ENCODE measurements at regions not wholly inside any gene's neighbourhood (a gene's known extent, or its start where the extent isn't known, plus 50 kb on each side); places are given as distances from the start of the nearest gene placed in this dataset.

DNA sequence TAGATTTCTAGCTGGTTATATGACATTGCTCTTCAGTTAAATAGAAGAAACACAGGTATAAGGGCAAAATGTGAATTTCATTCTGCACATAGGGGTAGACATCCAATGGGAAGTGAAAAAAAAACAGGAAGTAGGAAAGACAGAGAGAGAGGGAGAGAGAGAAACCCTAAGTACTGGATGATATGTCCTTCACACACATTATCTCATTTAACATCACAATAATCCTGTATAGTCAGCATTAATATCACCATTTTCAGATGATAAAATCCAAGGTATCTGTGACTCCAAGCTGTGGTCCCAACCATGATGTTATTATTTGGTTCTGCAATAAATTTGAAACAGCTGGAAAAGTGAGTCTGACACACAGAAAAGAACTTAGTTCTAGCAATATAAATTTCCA is 759.9 kb downstream of the SATB2 start:
- no peak for DNase-seq

DNA sequence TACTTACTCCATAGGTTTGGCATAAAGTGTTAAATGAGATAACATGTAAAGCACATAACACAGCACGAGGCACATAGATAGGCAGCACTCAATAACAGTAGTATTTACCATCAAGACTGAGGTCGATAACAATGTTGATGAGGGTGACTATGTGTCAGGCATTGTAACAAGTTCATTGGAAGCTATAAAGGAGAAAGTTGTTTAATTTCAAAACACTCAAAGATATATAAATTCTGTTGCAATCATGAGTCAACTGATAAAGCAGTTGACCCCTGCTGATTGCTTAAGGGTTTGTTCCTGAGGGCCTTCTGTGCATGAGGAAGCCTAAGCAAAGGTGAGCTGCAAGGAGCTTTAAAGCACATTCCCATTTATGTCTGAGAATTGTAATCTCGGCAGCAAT is 760.5 kb downstream of the SATB2 start:
- no peak for DNase-seq

DNA sequence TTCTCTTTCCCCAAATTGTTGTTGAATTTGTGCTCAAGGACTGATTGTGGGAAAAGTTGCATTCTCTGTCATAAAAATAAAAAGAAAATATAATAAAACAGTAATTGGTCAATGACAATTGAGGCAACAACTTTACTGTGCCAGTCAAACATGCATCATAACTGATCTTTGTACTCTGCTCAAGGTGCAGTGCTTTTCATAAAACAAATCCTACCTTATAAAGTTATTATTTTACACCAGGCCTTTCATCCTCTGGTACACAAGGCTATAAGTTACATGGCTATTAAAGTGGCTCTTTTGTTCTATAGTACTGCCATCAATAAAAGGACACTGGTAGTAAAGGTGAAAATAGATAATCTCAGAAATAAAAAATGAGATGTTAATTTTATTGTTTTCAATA is 761.9 kb downstream of the SATB2 start:
- DNase-seq = no peak

DNA sequence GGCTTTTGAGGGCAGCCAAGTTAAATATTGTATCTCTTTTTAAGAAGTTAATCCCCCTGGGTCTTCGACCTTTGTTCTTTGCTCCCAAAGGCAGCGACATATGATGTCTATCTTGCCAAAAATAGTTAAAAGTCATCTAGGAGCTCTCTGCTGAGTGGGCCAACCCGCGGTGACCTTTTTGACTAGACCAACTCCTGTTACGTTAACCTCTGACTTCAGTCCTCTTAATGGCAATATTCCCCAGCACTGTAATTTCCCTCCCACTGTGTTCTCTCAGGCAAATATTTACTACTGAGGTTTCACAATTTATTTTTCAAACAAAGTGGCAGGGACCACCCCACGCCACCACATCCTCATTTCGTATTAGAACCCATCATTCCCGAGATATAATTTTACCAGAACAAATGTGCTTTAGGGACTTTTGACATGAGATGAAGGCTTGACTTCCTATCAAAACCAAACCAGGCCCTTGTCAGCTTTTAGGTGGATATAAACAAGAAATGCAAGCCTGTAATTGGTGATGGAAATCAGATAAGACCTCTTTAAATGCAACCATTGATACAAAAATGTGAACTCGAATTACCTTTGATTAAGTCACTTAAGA is 764.7 kb downstream of the SATB2 start:
- DNase-seq = no peak

DNA sequence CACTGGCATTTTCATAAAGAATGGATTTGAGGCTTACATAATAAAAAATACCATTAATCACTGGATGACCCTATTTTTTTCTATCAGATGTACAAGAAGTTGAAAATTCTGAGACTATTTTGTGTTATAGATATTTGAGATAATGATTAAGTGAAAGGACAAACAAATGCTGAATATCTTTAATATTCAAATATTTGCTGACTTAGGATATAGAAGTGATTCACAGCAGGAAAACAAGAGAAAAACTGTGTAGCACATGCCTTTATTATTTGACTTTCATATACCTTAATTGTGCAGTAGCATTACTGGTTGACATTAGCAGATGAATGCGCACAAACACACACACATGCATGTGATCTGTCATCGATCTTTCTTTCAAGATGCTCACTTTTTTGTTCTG is 766.5 kb downstream of the SATB2 start:
- no peak for DNase-seq

DNA sequence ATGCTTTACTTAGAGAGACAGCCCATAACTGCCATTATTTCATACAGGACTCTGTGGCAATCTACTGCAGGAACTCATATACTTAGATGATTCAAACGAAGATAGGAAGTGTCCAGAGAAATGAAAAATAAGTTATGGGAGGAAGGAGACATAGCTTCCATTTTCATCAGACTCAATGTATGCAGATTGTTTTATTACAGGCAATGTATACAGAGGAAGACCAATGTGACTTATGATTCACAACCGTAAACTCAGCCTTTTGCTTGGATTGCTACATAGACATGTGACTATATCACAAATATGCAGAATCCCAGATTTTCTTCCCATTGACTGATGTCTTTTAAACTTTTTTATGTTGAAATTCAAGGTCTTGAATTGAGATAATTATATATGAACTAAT is 793.4 kb downstream of the SATB2 start:
- DNase-seq = no peak

DNA sequence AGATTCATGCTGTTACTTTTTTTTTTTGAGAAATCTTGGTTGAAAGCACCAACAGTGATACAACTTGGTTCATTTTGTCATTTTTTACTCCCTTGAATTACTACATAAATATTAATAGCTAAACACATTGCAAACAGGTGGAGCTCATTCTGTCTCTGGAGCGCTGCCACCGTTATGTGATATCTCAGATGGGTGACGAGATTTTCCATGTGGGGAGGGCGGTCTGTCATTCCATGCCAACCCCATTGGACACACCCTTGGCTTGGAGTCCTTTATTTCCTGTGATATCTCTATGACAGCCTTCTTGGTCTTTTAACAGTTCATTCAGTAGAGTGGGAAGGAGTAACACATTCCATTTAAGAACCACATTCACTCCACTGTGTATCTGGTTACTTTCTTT is 794.8 kb downstream of the SATB2 start:
- no peak for DNase-seq

DNA sequence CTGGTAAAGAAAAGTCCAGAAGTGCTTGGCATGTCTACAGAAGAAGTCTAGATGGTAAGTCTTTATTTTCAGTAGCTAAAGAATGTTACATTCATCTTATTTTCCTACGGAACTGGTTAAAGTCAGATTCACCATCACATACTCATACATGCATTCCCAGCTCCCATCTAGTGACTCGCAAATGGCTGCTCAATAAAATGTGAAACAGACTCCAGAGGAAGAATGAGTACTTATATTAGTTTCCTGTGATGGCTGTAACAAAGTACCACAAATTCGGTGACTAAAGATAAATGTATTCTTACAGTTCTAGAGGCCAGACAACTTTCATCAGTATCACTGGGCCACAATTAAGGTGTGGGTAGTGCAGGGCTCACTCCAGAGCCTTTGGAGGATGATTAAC is 797.2 kb downstream of the SATB2 start:
- DNase-seq = no peak

DNA sequence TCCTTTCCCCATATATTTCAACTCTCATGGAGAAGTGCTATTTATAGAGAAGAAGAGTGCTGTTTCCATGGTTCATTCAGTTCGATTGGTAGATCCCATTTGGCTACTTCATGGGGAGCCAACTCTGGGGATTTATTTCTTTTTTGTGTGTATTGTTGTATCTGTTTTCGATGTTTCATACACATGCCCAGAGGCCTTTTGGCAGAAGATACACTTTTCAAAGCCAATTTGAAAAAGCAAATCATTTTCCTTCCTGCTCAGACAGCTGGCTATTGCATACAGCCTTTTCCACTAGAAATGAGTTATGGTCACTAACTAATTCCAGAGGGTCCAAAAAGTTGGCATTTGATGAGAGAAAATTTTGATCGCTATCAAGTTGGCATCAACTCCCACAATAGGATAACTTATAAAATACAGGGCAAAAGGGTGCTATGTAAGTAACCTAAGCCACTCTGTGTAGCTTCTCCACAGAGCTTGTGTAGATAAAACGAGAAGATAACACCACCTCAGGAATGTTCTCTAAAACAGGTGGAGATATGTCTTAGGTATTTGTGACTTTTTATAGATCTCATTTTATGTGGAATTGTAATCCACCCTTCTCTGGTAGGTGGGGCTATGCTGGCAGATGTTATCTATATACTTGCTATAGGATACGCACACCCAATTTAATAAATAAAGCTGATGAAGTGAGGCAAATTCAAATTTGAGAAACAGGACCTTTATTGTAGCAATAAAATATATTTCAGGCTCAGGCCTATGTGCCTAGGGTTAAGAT is 798.5 kb downstream of the SATB2 start:
- no peak for DNase-seq

DNA sequence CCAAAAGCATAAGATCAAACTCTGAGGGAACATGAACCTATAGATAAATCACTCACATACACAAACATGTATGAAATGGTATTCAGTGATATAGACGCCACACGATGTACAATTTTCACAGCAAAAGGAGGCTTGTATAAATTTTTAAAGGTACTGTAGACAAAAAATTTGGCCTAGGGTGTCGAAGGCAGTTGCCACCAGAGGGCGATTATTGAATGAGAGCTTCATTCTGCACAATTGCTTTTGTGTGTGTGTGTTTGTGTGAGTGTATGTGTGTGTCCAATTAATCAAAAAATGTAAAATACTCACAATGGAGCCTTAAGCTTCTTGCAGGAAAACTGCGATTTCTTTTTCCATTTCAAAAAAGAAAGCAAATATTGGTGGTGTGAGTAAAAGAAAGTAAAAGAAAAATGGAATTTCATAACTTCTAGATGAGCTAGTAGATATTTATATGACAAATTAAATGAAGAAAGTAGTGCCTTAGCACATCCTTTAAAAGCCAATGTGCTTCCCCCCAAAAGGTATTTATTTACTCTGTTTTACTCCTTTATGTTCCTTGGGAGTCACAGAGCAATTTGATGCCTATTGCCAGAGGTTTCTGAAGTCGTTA is 800.1 kb downstream of the SATB2 start:
- no peak for DNase-seq

DNA sequence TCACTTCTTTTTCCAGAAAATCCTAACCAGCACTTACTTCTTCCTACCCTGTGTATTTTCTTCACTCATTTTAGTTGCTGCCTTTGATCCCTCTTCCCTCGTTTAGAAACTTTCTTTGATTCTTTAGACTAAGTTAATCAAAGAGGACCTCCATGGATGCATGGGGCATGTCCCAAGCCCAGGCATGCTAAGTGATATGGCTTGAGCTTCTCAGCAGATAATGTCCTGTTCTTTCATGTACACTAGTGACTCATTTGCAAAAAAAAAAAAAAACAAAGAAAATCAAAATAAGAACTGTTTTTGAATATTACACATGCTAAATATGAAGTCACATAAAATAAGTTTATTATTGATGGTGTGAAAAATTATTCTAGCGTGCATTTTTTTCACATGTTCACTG is 800.9 kb downstream of the SATB2 start:
- DNase-seq = no peak

DNA sequence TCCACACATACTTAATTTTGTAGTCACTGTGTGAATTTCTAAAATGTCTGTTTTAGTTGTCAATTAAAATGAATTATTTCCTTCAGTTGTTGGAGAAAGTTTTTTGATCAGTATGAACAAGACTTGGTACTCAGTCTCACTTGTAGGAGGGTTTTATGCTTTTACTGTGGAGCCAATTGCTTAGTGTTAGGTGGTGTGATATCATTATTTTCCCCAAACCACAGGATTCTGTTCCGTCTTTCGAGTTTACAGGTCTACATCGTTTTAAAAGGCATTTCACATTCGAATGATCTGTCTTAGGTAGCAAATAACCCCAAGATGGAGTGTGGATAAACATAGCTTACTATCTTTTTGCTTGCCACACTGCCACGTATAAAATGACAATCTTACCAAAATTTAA is 803.1 kb downstream of the SATB2 start:
- DNase-seq = no peak

DNA sequence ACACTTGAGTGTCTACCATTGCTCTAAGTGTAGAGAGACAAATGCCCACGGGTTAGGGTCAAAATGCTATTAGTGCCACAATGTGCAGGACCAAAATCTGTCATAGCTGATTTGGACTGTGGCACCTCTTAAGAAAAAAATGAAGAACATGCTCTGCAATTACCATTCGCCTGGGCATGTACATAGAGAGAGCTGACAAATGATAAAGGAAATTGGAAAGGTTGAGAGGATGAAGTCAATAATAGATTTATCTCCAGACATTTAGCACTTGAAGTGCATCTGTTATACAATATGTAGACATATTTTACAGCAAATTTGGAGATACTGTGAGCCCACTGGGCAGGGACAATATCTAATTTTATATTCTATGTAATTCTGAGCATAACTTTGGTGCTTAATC is 804.4 kb downstream of the SATB2 start:
- DNase-seq = no peak

DNA sequence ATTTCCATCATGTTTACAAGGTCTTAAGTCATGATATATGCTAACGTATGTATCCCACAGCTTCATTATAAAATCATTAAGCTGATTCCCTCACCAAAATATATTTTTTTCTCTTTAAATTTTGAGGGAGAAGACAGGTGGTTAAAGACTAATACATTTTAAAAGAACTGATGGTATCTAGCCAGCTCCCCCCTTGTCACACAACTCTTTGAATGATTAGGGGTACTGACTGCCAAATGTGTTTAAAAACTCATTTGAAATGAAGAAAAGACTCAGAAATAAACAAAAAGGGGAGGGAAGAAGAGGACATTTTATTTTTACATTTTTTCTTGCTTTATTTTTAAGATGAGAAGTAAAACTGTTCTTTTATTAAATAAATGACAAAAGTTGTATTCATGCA is 805.3 kb downstream of the SATB2 start:
- no peak for DNase-seq

DNA sequence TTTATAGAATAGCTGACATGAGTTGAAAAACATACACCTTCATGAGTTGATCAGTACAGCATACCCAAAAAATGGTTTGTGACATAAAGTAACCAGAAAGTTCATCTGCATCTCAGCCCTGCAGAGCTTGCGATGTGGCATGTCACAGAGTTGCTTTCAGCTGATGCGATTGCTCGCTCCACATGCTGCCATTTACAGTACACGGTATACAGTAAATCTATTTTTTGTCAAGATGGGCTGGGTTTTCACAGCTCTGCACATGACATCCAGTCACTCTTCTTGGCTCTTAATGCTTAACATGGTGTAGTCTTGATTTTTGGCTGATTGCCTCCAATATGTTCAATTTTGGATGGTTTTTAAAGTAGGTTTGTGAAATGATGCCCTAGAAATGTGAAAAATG is 811.9 kb downstream of the SATB2 start:
- no peak for DNase-seq

DNA sequence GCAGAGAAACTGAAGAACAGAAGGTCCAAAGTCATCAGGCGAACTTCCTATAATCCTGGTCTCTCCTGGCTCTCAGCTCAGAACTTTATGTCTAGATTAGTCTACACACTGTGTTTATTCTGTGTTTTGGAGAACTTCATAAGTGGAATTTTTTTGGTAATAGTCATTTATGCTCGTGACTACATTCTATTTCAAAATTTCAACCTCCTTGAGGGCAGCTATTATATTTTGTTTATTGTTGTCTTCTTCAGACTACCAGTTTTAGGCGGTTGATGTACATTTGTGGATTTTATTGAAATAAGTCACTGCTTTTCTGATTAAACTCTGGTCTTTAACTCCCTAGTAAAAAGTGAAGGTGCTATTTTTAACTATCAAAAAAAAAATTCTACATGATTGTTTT is 816.6 kb downstream of the SATB2 start:
- no peak for DNase-seq

DNA sequence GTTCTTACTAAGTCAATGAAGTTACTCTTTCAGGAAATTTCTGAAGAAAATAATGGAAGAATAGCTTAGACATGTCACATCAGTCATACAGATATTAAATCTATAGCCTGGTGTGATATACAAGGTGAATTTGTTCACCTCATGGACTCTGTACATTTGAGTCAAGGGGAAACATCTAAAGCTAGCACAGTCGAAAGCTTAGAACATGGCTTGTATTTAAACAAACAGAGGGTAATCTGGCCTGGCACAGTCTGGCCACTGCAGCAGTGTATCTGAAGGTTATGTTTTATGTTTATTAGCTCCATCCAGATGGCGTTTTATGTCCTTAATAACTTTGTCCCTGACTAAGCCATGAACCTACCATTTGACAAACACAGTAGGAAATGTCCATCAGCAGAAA is 817.3 kb downstream of the SATB2 start:
- DNase-seq = no peak

DNA sequence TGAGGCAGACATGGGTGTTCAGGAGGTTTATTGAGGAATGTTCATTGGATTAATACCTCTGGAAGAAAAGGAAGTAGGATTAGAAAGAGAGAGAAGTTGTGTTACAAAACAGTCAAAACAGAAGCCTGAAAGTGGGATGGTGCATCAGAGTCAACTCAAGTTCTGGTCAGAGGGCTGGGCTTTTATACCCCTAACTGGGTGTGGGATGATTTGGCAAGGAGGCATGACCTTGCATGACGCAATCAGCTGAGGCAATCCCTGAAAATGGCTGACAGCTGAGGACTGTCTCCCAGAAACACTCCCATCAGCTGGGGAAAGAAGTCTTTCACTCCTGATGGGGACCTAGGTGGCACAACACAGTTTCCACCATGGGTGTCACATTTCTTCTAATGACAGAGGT is 818.2 kb downstream of the SATB2 start:
- no peak for DNase-seq

DNA sequence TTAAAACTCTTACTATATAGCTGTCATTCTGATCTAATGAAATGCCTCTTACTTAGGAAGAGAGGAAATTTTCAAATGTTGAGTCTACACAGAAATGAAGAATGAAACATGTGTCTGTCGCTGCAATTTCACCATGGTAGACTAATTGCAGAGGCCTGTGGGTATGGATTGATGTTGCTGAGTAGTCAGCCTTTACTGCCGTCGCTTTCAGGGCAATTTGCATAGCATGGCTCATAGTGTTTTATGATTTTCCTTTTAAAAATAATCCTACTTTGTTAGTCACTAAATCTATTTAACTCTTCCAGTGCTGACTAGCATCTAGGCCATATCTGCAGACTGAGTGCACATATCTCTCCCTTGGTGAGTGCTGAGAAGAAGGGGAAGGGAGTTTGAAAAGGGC is 819.2 kb downstream of the SATB2 start:
- DNase-seq = no peak

DNA sequence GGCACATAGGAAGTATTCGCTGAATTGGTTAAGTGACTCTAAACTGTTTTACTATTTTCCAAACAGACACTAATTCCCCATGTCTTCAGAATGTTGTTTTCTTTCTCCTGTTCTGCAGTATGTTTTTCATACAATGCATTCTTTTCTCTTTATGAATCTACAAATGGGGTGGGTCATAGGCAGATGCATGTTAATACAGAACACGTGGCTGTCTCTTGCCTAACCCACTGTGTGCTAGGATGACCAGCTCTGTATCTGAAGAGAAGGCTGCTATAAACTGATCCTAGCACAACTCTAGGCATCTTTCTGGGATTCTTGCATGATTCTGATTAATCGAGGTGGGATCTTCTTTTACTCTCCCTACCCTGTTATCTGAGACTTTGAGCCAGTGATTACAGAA is 826.0 kb downstream of the PLCL1 start:
- DNase-seq = no peak

DNA sequence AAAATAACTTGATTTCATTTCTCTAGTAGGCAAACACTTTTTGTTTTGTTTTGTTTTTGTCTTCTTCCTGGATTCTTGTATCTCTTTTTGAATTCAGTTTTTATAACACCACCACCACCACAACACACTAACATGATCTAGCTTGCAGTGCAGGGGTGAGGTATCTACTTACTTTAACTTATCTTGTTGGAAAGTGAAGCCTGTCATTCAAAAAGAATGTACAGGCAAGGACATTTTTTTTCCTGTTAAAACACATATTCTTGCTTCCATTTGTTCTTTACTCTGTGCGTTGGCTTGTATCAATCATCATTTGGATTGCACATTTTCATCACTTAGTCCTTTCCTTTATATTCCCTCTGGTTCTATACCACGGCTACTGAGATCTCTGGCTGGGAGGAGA is 824.2 kb downstream of the PLCL1 start:
- DNase-seq = no peak

DNA sequence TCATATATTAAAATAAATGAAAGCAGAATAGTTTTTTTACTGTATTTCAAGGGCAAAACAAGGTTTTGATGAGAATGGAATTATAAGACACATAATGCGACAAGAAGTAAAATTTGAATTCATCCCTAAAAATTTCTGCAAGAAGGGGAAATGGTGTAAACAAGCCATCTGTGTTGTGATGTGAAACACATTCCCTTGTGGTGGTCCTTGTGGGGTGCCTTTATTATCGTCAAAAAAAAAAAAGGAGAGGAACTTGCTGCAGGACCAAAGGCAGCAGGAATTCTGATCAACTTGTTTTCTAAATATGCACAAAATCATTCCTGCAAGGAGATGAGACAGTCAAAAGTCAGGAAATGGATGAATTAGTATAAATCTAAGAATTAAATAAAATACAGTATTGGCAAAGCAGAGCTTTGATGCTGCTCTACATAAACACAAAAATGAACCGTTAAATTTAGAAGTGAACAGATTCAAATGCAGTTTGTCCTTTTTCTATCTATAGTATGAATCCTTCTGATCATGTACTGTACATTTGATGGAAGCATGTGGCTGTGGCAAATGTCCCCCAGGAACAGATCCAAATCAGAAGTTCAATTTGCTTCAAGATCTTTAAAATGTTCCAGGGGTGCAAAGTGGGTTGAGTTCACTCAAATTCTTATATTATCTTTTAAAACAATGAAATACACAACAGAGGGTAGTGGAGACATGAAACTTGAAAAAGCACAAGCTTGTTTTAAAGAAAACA is 818.8 kb downstream of the PLCL1 start:
- no peak for DNase-seq

DNA sequence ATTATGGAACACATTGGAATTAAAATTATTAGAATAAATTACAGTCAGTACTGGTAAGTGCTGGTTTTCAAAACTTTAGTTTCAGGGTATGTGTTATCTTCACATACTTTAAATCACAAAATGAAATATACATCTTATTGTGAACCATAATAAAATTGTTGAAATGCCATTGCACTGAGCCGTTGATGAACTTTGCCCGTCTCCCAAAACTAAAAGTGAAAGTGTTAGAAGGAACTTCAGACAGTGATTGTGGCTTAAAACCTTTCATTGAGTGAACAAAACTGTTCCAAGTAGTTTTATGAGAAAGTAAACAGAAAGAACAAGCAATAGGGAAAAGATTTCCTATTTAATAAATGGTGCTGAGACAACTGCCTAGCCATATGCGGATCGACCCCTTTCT is 811.6 kb downstream of the PLCL1 start:
- no peak for DNase-seq

DNA sequence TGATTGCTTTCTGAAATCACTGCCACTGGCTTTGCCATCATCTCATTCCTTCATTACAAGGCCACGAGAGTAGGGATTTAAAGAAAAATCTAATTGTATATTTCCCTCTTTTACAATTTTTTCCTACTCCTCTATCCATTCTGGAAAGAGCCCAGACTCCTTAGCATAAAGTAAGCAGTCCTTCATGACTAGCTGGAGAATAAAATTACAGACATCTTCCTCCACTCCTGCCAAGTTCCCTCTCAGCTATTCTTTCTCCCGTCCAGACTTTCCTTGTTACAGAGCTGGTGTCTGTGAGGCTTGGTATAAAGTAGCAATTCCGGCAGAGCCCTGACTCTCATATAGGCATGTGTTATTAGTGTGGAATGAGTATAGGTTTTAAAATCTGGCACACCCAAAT is 806.8 kb downstream of the PLCL1 start:
- no peak for DNase-seq

Measured in islet precursor cell (in vitro differentiated cells).